IMR-90 (cell line): ENCODE measurements at regions not wholly inside any gene's neighbourhood (a gene's known extent, or its start where the extent isn't known, plus 50 kb on each side); places are given as distances from the start of the nearest gene placed in this dataset.
"Not testable (repeated sequence)": the region's sequence is repeated elsewhere in the genome, so short reads cannot be mapped to it uniquely, and the experiment has no call there.

ENCODE experiments used
- ATAC-seq: fragments of 200-7000 bp; cut with Tn5 transposase; 2 replicates; pipeline ENCODE4 v1.9.1; 2020; ENCODE audit warnings: low read depth, mild to moderate bottlenecking, moderate library complexity
- BruUV-seq: library from RNA; stranded (reverse); fragments of 400-500 nt; replicated peaks from 2 replicates; lab custom pipeline; 2021; lab: Mats Ljungman, UMichigan
- CTCF ChIA-PET: fragments of 300-600 bp; formaldehyde crosslinking; extraction: SDS; loops from one replicate; lab custom pipeline; 2021; ENCODE audit warnings: antibody characterized with exemption; lab: Yijun Ruan, JAX
- POLR2A ChIA-PET: fragments of 300-600 bp; sonication (Branson Sonifier 250); formaldehyde crosslinking; loops from one replicate; lab custom pipeline; 2022; ENCODE audit warnings: antibody characterized with exemption; ENCODE audit not compliant: unreplicated experiment; lab: Charles Lee
- DNase-seq: peaks from one replicate; pipeline ENCODE4 v3.0.0; 2013
- H2AFZ ChIP-seq: replicated peaks from 2 replicates; pipeline ENCODE3; 2013; ENCODE audit warnings: low read length, mild to moderate bottlenecking; ENCODE audit not compliant: poor library complexity
- H2AK5ac ChIP-seq: 2 replicates; pipeline ENCODE4 v1.6.1; 2013; ENCODE audit warnings: low read depth, low read length, inconsistent platforms
- H2AK9ac ChIP-seq: replicated peaks from 2 replicates; pipeline ENCODE3; 2013; ENCODE audit warnings: mild to moderate bottlenecking, low read depth, low read length, moderate library complexity; ENCODE audit not compliant: poor library complexity
- H2BK120ac ChIP-seq: 2 replicates; pipeline ENCODE4 v1.6.1; 2013; ENCODE audit warnings: low read depth, low read length, inconsistent platforms
- H2BK15ac ChIP-seq: 3 replicates; pipeline ENCODE4 v1.6.1; 2013; ENCODE audit warnings: low read depth, low read length, inconsistent platforms
- H2BK20ac ChIP-seq: 2 replicates; pipeline ENCODE4 v1.6.1; 2013; ENCODE audit warnings: low read depth, mild to moderate bottlenecking, inconsistent platforms, low read length, moderate library complexity
- H2BK5ac ChIP-seq: 2 replicates; pipeline ENCODE4 v1.6.1; 2013; ENCODE audit warnings: mild to moderate bottlenecking, low read depth, low read length, inconsistent platforms; ENCODE audit not compliant: poor library complexity, severe bottlenecking
- H3K14ac ChIP-seq: replicated peaks from 2 replicates; pipeline ENCODE4 v1.6.1; 2013; ENCODE audit warnings: low read depth, low read length, inconsistent platforms
- H3K18ac ChIP-seq: 2 replicates; pipeline ENCODE4 v1.6.1; 2013; ENCODE audit warnings: low read depth, low read length, control low read depth
- H3K23ac ChIP-seq: 2 replicates; pipeline ENCODE4 v1.6.1; 2013; ENCODE audit warnings: low read depth, low read length, inconsistent platforms
- H3K27ac ChIP-seq: 2 replicates; pipeline ENCODE4 v1.5.1; 2013; ENCODE audit warnings: mild to moderate bottlenecking, control low read depth, low read length; ENCODE audit not compliant: insufficient read depth
- H3K27me3 ChIP-seq: 2 replicates; pipeline ENCODE4 v1.6.1; 2013; ENCODE audit warnings: low read length; ENCODE audit not compliant: control insufficient read depth, insufficient read depth
- H3K36me3 ChIP-seq: 2 replicates; pipeline ENCODE4 v1.6.1; 2013; ENCODE audit warnings: low read length, mixed read lengths; ENCODE audit not compliant: control insufficient read depth, insufficient read depth
- H3K4ac ChIP-seq: 2 replicates; pipeline ENCODE4 v1.6.1; 2013; ENCODE audit warnings: low read depth, low read length, inconsistent platforms
- H3K4me1 ChIP-seq: 2 replicates; pipeline ENCODE4 v1.6.1; 2013; ENCODE audit warnings: low read length, mixed read lengths; ENCODE audit not compliant: control insufficient read depth, insufficient read depth
- H3K4me2 ChIP-seq: 2 replicates; pipeline ENCODE4 v1.6.1; 2013; ENCODE audit warnings: low read depth, mild to moderate bottlenecking, control low read depth, low read length, moderate library complexity
- H3K4me3 ChIP-seq: 2 replicates; pipeline ENCODE4 v1.5.1; 2013; ENCODE audit warnings: low read depth, mild to moderate bottlenecking, control low read depth, low read length, moderate library complexity; ENCODE audit not compliant: insufficient read depth
- H3K56ac ChIP-seq: 2 replicates; pipeline ENCODE4 v1.6.1; 2013; ENCODE audit warnings: low read length, inconsistent platforms; ENCODE audit not compliant: insufficient read depth; ENCODE audit errors: extremely low read depth
- H3K79me1 ChIP-seq, 2 experiments: 2 replicates each; pipeline ENCODE4 v1.6.1; 2013; ENCODE audit warnings: low read length in 2 of 2, inconsistent platforms in 1 of 2, low read depth in 1 of 2
- H3K9ac ChIP-seq: 2 replicates; pipeline ENCODE4 v1.6.1; 2013; ENCODE audit warnings: low read depth, low read length, control low read depth
- H3K9me1 ChIP-seq: 2 replicates; pipeline ENCODE4 v1.6.1; 2013; ENCODE audit warnings: low read length, inconsistent platforms; ENCODE audit not compliant: insufficient read depth
- H3K9me3 ChIP-seq: 2 replicates; pipeline ENCODE4 v1.6.1; 2013; ENCODE audit warnings: low read length; ENCODE audit not compliant: control insufficient read depth, insufficient read depth
- H4K20me1 ChIP-seq: 2 replicates; pipeline ENCODE4 v1.6.1; 2013; ENCODE audit warnings: low read length, inconsistent platforms; ENCODE audit not compliant: insufficient read depth
- H4K5ac ChIP-seq: 2 replicates; pipeline ENCODE4 v1.6.1; 2013; ENCODE audit warnings: mild to moderate bottlenecking, low read depth, low read length, control low read depth
- H4K8ac ChIP-seq, 2 experiments: 2 replicates each; pipeline ENCODE4 v1.6.1; 2013; ENCODE audit warnings: low read depth in 2 of 2, low read length in 2 of 2, control low read depth in 1 of 2, inconsistent platforms in 1 of 2
- H4K91ac ChIP-seq: 2 replicates; pipeline ENCODE4 v1.6.1; 2013; ENCODE audit warnings: low read depth, low read length, inconsistent platforms; ENCODE audit not compliant: insufficient read depth
- WGBS, 2 experiments: methylation state at CpG; one replicate each; pipeline versions ENCODE4 v1.1.5 to v1.1.7; 2013; ENCODE audit warnings: missing lambda C conversion rate in 2 of 2; ENCODE audit not compliant: insufficient read length in 1 of 2; ENCODE audit errors: extremely low coverage in 2 of 2; 5-methylcytosine and 5-hydroxymethylcytosine counted together
- dilution Hi-C: fragments of 300-500 bp; cut with HindIII; formaldehyde crosslinking; loops from one replicate; pipeline ENCODE4 v1.14.3; 2018; ENCODE audit warnings: low sequenced_read_pairs; ENCODE audit not compliant: unreplicated experiment
- in situ Hi-C: fragments of 300-500 bp; cut with MboI; formaldehyde crosslinking; loops from 3 replicates; pipeline ENCODE4 v1.14.3; 2019; ENCODE audit warnings: low sequenced_read_pairs, inconsistent platforms, mixed read lengths
- intact Hi-C: fragments of 100-400 bp; cut with micrococcal nuclease; formaldehyde crosslinking; loops from 2 replicates; pipeline ENCODE4 v1.10.0; 2022

DNA sequence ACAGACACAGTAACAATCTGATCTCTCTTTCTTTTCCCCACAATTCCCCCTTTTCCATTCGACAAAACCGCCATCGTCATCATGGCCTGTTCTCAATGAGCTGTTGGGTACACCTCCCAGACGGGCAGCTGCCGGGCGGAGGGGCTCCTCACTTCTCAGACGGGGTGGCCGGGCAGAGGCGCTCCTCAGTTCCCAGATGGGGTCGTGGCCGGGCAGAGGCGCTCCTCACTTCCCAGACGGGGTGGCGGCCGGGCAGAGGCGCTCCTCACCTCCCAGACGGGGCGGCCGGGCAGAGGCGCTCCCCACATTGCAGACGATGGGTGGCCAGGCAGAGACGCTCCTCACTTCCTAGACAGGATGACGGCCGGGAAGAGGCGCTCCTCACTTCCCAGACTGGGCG lies 415.5 kb downstream of the RSL24D1 start:
- H3K9me3 ChIP-seq, H4K20me1 ChIP-seq, H3K79me1 ChIP-seq, H3K4ac ChIP-seq, H3K14ac ChIP-seq, intact Hi-C loops, H3K9me1 ChIP-seq, H3K4me3 ChIP-seq, H2AK9ac ChIP-seq, in situ Hi-C loops, BruUV-seq, H2AFZ ChIP-seq, H3K23ac ChIP-seq, H2BK20ac ChIP-seq, H3K36me3 ChIP-seq, DNase-seq, H3K27me3 ChIP-seq, CTCF ChIA-PET, H3K18ac ChIP-seq, ATAC-seq, POLR2A ChIA-PET, H2AK5ac ChIP-seq, dilution Hi-C loops, H3K9ac ChIP-seq, H3K56ac ChIP-seq, H3K4me1 ChIP-seq, H2BK120ac ChIP-seq, H3K4me2 ChIP-seq, H4K91ac ChIP-seq, H3K27ac ChIP-seq, H2BK5ac ChIP-seq, H4K8ac ChIP-seq, H2BK15ac ChIP-seq, H4K5ac ChIP-seq: not testable (repeated sequence)
- 100% methylated on average over 4 of the region's 26 CpGs; no CpG with 5 or more reads in 1 of the 2 experiments for WGBS, 2 experiments
